OCI-LY3 (cell line): ENCODE measurements at regions not wholly inside any gene's neighbourhood (a gene's known extent, or its start where the extent isn't known, plus 50 kb on each side); places are given as distances from the start of the nearest gene placed in this dataset.

Experiments used
- EZH2phosphoT487 ChIP-seq: fragments of 200-600 bp; shearing (Covaris generic); IDR thresholded peaks from 2 replicates; pipeline ENCODE4 v1.6.1; 2018; ENCODE audit warnings: antibody characterized with exemption, mixed run types, low read depth
- TF ChIP-seq, protein P1 (sequence below): fragments of 200-600, 300-600 bp; sonication (generic); IDR thresholded peaks from 2 replicates; pipeline ENCODE4 v1.5.1; 2014; ENCODE audit warnings: antibody characterized with exemption, low read length, low read depth

DNA sequence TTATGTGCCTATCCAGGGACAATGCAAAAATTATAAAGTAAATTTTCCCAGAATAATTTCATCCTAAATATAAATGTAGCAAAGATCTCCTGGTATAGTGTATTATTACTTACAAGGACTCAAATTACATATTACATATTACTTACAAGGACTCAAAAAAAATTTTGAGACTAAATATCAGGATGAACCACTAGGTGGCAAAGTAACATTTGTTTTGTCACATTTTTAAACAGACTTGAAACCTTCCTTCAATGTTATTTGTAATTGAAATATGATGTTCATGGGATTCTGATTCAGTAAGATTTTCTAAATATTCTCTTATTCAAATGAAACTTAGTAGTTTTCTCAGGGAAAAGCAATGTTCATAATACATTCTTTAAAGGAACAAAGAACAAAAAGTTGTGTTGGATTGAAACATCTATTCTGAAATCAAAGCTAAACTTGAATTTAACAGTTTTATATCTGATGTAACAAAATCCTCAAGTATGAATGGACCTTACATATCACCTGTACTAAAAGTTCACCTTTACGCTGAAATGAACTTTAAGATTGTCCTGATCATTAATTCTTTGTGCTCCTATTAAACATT lies 74.3 kb upstream of the GNAI1 start:
- TF ChIP-seq, protein P1, sequence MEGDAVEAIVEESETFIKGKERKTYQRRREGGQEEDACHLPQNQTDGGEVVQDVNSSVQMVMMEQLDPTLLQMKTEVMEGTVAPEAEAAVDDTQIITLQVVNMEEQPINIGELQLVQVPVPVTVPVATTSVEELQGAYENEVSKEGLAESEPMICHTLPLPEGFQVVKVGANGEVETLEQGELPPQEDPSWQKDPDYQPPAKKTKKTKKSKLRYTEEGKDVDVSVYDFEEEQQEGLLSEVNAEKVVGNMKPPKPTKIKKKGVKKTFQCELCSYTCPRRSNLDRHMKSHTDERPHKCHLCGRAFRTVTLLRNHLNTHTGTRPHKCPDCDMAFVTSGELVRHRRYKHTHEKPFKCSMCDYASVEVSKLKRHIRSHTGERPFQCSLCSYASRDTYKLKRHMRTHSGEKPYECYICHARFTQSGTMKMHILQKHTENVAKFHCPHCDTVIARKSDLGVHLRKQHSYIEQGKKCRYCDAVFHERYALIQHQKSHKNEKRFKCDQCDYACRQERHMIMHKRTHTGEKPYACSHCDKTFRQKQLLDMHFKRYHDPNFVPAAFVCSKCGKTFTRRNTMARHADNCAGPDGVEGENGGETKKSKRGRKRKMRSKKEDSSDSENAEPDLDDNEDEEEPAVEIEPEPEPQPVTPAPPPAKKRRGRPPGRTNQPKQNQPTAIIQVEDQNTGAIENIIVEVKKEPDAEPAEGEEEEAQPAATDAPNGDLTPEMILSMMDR = peak; percentile 64
- no peak for TF ChIP-seq EZH2phosphoT487
